ENCODE measurements at regions not wholly inside any gene's neighbourhood (a gene's known extent, or its start where the extent isn't known, plus 50 kb on each side); places are given as distances from the start of the nearest gene placed in this dataset.

GRCh38 chr11:116263770-116264169 is 509.0 kb downstream of the BUD13 start:
- TF ChIP-seq POLR2A (IDR thresholded peaks at IDR 0.05; ENCODE audit: low read length) (no peak), GATA1 (IDR thresholded peaks at IDR 0.05; ENCODE audit: low read depth, low read length) (no peak)

Data from erythroblast (primary cell).